ENCODE measurements at regions not wholly inside any gene's neighbourhood (a gene's known extent, or its start where the extent isn't known, plus 50 kb on each side); places are given as distances from the start of the nearest gene placed in this dataset.

DNA sequence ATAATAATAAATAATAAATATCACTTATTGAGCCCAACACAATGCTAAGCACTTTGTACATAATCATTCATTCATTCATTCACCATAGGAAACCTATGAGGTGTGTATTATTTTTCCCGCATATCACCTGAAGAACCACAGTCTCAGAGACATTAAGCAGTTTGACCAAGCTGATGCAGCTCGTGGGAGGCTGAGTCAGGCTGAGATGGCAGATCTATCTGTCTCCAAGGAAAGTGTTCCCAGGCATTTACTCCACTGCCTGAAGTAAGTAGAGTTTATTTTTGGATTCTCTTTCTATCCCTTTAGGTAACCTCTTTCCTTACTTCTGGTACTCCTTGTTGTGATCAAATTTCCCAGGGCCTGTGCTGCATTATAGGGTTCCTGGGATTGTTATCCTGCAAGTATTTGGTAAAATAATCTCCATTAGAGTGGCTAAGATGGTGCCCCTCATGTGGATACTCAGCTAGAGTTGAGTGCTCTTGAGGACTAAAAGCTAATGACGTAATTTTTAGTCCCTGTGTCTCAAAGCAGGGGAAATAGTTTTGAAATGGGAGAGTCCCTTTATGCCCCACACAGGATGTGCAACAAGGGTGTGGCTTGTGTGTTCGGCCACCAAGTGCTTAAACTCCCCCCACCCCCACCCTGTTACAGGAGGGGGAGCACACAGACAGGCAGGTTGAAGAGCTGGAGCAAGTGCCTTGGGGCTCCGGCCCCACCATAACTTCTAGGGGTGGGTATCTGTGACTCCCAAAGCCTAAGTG lies 467.0 kb downstream of the STIM2 start:
- no peaks in the 10 kb centered on the region for H3K27me3 ChIP-seq (ENCODE audit: control insufficient read depth, insufficient read depth, low read length)
- no peak for DNase-seq (ENCODE audit: low read depth in 2 of 2)
- no peaks in the 10 kb centered on the region for H3K9me3 ChIP-seq (ENCODE audit: control insufficient read depth, insufficient read depth, low read depth, low read length)
- no peak for TF ChIP-seq EZH2 (IDR thresholded peaks at IDR 0.05; ENCODE audit: low read length, missing control alignments)
- TF ChIP-seq, protein P1, sequence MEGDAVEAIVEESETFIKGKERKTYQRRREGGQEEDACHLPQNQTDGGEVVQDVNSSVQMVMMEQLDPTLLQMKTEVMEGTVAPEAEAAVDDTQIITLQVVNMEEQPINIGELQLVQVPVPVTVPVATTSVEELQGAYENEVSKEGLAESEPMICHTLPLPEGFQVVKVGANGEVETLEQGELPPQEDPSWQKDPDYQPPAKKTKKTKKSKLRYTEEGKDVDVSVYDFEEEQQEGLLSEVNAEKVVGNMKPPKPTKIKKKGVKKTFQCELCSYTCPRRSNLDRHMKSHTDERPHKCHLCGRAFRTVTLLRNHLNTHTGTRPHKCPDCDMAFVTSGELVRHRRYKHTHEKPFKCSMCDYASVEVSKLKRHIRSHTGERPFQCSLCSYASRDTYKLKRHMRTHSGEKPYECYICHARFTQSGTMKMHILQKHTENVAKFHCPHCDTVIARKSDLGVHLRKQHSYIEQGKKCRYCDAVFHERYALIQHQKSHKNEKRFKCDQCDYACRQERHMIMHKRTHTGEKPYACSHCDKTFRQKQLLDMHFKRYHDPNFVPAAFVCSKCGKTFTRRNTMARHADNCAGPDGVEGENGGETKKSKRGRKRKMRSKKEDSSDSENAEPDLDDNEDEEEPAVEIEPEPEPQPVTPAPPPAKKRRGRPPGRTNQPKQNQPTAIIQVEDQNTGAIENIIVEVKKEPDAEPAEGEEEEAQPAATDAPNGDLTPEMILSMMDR (conservative IDR thresholded peaks at IDR 0.05 in 1 of 2, IDR thresholded peaks at IDR 0.05 in 1 of 2; ENCODE audit: low read depth in 1 of 2, low read length in 2 of 2) = no peak
- no peaks in the 10 kb centered on the region for H3K36me3 ChIP-seq (ENCODE audit: control insufficient read depth, insufficient read depth, low read length)
- no peak overlapping the region for H3K4me2 ChIP-seq (ENCODE audit: extremely low read depth, insufficient read depth, low read length)
- H3K27ac ChIP-seq (ENCODE audit: insufficient read depth, low read length) = no peak overlapping the region
- H3K79me2 ChIP-seq (ENCODE audit: control insufficient read depth, insufficient read depth, low read length) = no peaks in the 10 kb centered on the region
- no peak overlapping the region for H3K4me3 ChIP-seq (replicated peaks in 1 of 4; ENCODE audit: control extremely low read depth in 1 of 4, insufficient read depth in 1 of 4, low read depth in 3 of 4, low read length in 4 of 4)
- H3K9ac ChIP-seq (ENCODE audit: insufficient read depth, low read length) = no peak overlapping the region
- H2AFZ ChIP-seq (ENCODE audit: low read length) = no peak overlapping the region
- no peaks in the 10 kb centered on the region for H3K4me1 ChIP-seq (ENCODE audit: control insufficient read depth, extremely low read depth, insufficient read depth, low read length)
- H4K20me1 ChIP-seq (ENCODE audit: control insufficient read depth, extremely low read depth, insufficient read depth, low read length) = no peaks in the 10 kb centered on the region

DNA sequence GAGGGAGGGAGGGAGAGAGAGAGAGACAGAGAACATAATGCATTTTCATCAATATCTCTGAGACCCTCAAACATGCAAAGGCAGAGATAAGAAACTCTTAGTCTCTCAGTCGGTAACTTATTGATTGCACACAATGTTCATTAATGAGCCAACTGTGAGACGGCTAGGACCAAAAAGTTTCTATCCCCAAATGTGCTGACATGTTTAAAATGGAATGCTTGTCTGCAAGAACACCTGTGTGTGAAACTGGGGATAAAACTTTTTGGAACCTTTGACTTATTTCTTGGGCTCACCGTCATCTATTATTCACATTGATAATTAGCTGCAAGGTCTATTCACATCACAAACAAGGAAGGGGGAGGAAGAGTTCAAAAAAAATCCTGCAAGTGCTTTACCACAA lies 477.9 kb downstream of the STIM2 start:
- Histone ChIP-seq H3K79me2 (ENCODE audit: control insufficient read depth, insufficient read depth, low read length) (no peaks in the 10 kb centered on the region), H3K4me1 (ENCODE audit: control insufficient read depth, extremely low read depth, insufficient read depth, low read length) (no peaks in the 10 kb centered on the region), H3K9me3 (ENCODE audit: control insufficient read depth, insufficient read depth, low read depth, low read length) (no peaks in the 10 kb centered on the region), H4K20me1 (ENCODE audit: control insufficient read depth, extremely low read depth, insufficient read depth, low read length) (no peaks in the 10 kb centered on the region), H3K4me2 (ENCODE audit: extremely low read depth, insufficient read depth, low read length) (no peak overlapping the region), H3K27me3 (ENCODE audit: control insufficient read depth, insufficient read depth, low read length) (no peaks in the 10 kb centered on the region), H3K36me3 (ENCODE audit: control insufficient read depth, insufficient read depth, low read length) (no peaks in the 10 kb centered on the region), H2AFZ (ENCODE audit: low read length) (no peak overlapping the region), H3K4me3 (replicated peaks in 1 of 4; ENCODE audit: control extremely low read depth in 1 of 4, insufficient read depth in 1 of 4, low read depth in 3 of 4, low read length in 4 of 4) (no peak overlapping the region), H3K27ac (ENCODE audit: insufficient read depth, low read length) (no peak overlapping the region), H3K9ac (ENCODE audit: insufficient read depth, low read length) (no peak overlapping the region)
- TF ChIP-seq, protein P1 (conservative IDR thresholded peaks at IDR 0.05 in 1 of 2, IDR thresholded peaks at IDR 0.05 in 1 of 2; ENCODE audit: low read depth in 1 of 2, low read length in 2 of 2) = no peak
- TF ChIP-seq EZH2 (IDR thresholded peaks at IDR 0.05; ENCODE audit: low read length, missing control alignments) = no peak
- DNase-seq (ENCODE audit: low read depth in 2 of 2) = no peak

DNA sequence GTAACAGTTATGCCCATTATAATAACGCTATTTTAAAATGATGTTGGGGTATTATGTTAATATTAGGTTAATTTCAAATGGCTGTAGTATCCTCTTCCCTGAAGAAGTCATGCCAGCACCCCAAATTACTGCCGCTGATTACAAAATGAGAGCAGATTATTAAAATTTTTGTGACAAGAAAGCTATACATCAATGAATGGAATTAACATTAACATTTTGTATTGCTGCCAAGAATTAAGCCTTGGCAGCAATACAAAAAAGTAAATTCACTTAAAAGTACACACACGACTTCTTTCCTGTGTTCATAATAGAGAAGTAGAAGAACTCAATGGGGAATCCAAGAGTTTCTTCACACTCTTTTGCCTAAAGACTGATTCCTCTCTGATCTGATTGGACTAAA lies 482.8 kb downstream of the STIM2 start:
- Histone ChIP-seq H3K4me3 (replicated peaks in 1 of 4; ENCODE audit: control extremely low read depth in 1 of 4, insufficient read depth in 1 of 4, low read depth in 3 of 4, low read length in 4 of 4) (no peak overlapping the region), H3K9me3 (ENCODE audit: control insufficient read depth, insufficient read depth, low read depth, low read length) (no peaks in the 10 kb centered on the region), H3K4me2 (ENCODE audit: extremely low read depth, insufficient read depth, low read length) (no peak overlapping the region), H3K27me3 (ENCODE audit: control insufficient read depth, insufficient read depth, low read length) (no peaks in the 10 kb centered on the region), H3K36me3 (ENCODE audit: control insufficient read depth, insufficient read depth, low read length) (no peaks in the 10 kb centered on the region), H2AFZ (ENCODE audit: low read length) (no peak overlapping the region), H4K20me1 (ENCODE audit: control insufficient read depth, extremely low read depth, insufficient read depth, low read length) (no peaks in the 10 kb centered on the region), H3K79me2 (ENCODE audit: control insufficient read depth, insufficient read depth, low read length) (no peaks in the 10 kb centered on the region), H3K4me1 (ENCODE audit: control insufficient read depth, extremely low read depth, insufficient read depth, low read length) (no peaks in the 10 kb centered on the region), H3K27ac (ENCODE audit: insufficient read depth, low read length) (no peak overlapping the region), H3K9ac (ENCODE audit: insufficient read depth, low read length) (no peak overlapping the region)
- DNase-seq (ENCODE audit: low read depth in 2 of 2) = no peak
- TF ChIP-seq, protein P1 (conservative IDR thresholded peaks at IDR 0.05 in 1 of 2, IDR thresholded peaks at IDR 0.05 in 1 of 2; ENCODE audit: low read depth in 1 of 2, low read length in 2 of 2) = no peak
- TF ChIP-seq EZH2 (IDR thresholded peaks at IDR 0.05; ENCODE audit: low read length, missing control alignments) = no peak

Data from fibroblast of lung (primary cell).